Stomach (tissue), 8 donors: ENCODE measurements at regions not wholly inside any gene's neighbourhood (a gene's known extent, or its start where the extent isn't known, plus 50 kb on each side); places are given as distances from the start of the nearest gene placed in this dataset.
A peak's percentile ranks its signal among the peaks of the same experiment; 100 is the strongest.

Experiments used
- DNase-seq, 2 donors: peaks; one replicate each; pipeline versions ENCODE4 v3.0.0 to v3.0.0-alpha.2; 2013 to 2019
- H3K27ac ChIP-seq, 5 donors: fragments of 200-600 bp in 4 of 5; sonication (generic) in 4 of 5; one replicate each; pipeline ENCODE4 v1.5.1; 2013 to 2019; ENCODE audit warnings: mild to moderate bottlenecking in 1 of 5, moderate library complexity in 1 of 5
- H3K27me3 ChIP-seq, 3 donors: fragments of 200-600 bp; sonication (generic); one replicate each; pipeline ENCODE4 v1.5.1; 2017 to 2019; ENCODE audit warnings: mixed run types in 1 of 3
- H3K36me3 ChIP-seq, 4 donors: fragments of 200-600 bp; sonication (generic); 1 replicate in 3 of 4; 2 replicates in 1 of 4; pipeline ENCODE4 v1.5.1; 2016 to 2019
- H3K4me1 ChIP-seq, 4 donors: fragments of 200-600 bp; sonication (generic); one replicate each; pipeline ENCODE4 v1.5.1; 2016 to 2019
- H3K4me3 ChIP-seq, 4 donors: fragments of 200-600 bp; sonication (generic) in 3 of 4; one replicate each; pipeline ENCODE4 v1.5.1; 2016 to 2019; ENCODE audit warnings: mild to moderate bottlenecking in 1 of 4
- H3K9me3 ChIP-seq, 4 donors: fragments of 200-600 bp; sonication (generic); one replicate each; pipeline ENCODE4 v1.5.1; 2016 to 2019
- CTCF ChIP-seq, 7 experiments: fragments of 450-650 bp in 4 of 7; fragments of 200-600 bp in 3 of 7; sonication (generic) in 3 of 7; IDR thresholded peaks; one replicate each; pipeline ENCODE4 v1.5.1; 2016 to 2019; ENCODE audit warnings: antibody characterized with exemption in 7 of 7, control low read depth in 2 of 7, mild to moderate bottlenecking in 1 of 7
- EP300 ChIP-seq: sonication (generic); formaldehyde crosslinking; IDR thresholded peaks from one replicate; pipeline ENCODE4 v1.6.1; 2017; ENCODE audit warnings: antibody characterized with exemption
- POLR2A ChIP-seq, 4 donors: fragments of 450-650 bp; IDR thresholded peaks; one replicate each; pipeline ENCODE4 v1.6.1; 2016; ENCODE audit warnings: antibody characterized with exemption in 4 of 4, control low read depth in 2 of 4, mild to moderate bottlenecking in 1 of 4, moderate library complexity in 1 of 4
- POLR2AphosphoS5 ChIP-seq, 3 donors: sonication (generic); formaldehyde crosslinking; IDR thresholded peaks; one replicate each; pipeline ENCODE4 v1.6.1; 2016; ENCODE audit warnings: antibody characterized with exemption in 3 of 3
- WGBS, 5 donors: extraction: QIAGEN DNeasy Blood & Tissue Kit in 3 of 5; methylation state at CpG; one replicate each; pipeline versions ENCODE4 v1.1.5 to v1.1.7; 2013 to 2018; 5-methylcytosine and 5-hydroxymethylcytosine counted together
- intact Hi-C: fragments of 100-400 bp; cut with DNase I; formaldehyde crosslinking; loops from one replicate; pipeline ENCODE4 v1.15.1; 2023; ENCODE audit warnings: low total_unique reads
- donor health status: healthy with polysubstance abuse.
- donor health status: Bipolar disorder and iron deficiency.
- donor health status: healthy.

GRCh38 chr1:50350868-50351267, 72.4 kb downstream of the DMRTA2 start:
- TF ChIP-seq POLR2A (IDR thresholded peaks at IDR 0.05) = no peak
- TF ChIP-seq POLR2AphosphoS5 (IDR thresholded peaks at IDR 0.05) = no peak
- TF ChIP-seq EP300 = no peak
- TF ChIP-seq CTCF (IDR thresholded peaks at IDR 0.05) = no peak

GRCh38 chr1:50350421-50350820, 72.8 kb downstream of the DMRTA2 start:
- no peaks in the 10 kb centered on the region for H3K36me3 ChIP-seq
- peaks cover 0 to 47% (median 0%) of the 10 kb centered on the region in 3 donors for H3K27me3 ChIP-seq
- 47 to 73% (median 52%) methylated on average over 5 of the region's 5 CpGs for WGBS, 5 donors
- H3K9me3 ChIP-seq = peaks cover 0 to 2% (median under 1%) of the 10 kb centered on the region in 4 donors
- TF ChIP-seq POLR2A (IDR thresholded peaks at IDR 0.05) = no peak
- no peak for TF ChIP-seq CTCF (IDR thresholded peaks at IDR 0.05)
- TF ChIP-seq EP300 = no peak
- no peak for TF ChIP-seq POLR2AphosphoS5 (IDR thresholded peaks at IDR 0.05)
- intact Hi-C loops = no loop called here
- no peak overlapping the region for H3K4me3 ChIP-seq
- no peak for DNase-seq
- no peak overlapping the region for H3K27ac ChIP-seq
- no peaks in the 10 kb centered on the region for H3K4me1 ChIP-seq

More at GRCh38 chr1:50350868-50351267, 72.4 kb downstream of the DMRTA2 start:
- Histone ChIP-seq H3K27ac (no peak overlapping the region), H3K4me3 (no peak overlapping the region), H3K9me3 (no peaks in the 10 kb centered on the region), H3K36me3 (no peaks in the 10 kb centered on the region), H3K27me3 (peaks cover 0 to 42% (median 0%) of the 10 kb centered on the region in 3 donors), H3K4me1 (no peaks in the 10 kb centered on the region)
- intact Hi-C loops = no loop called here
- DNase-seq = no peak
- 60 to 77% (median 77%) methylated on average over 8 of the region's 8 CpGs for WGBS, 5 donors

GRCh38 chr1:50349242-50349565, 74.0 kb downstream of the DMRTA2 start:
- DNase-seq = no peak
- Histone ChIP-seq H3K9me3 (peaks cover 0 to 8% (median 3%) of the 10 kb centered on the region in 4 donors), H3K36me3 (no peaks in the 10 kb centered on the region), H3K4me3 (no peak overlapping the region), H3K27me3 (peaks cover 0 to 48% (median 0%) of the 10 kb centered on the region in 3 donors), H3K27ac (no peak overlapping the region), H3K4me1 (no peaks in the 10 kb centered on the region)
- TF ChIP-seq POLR2A (IDR thresholded peaks at IDR 0.05) (no peak), EP300 (no peak), POLR2AphosphoS5 (IDR thresholded peaks at IDR 0.05) (no peak), CTCF (IDR thresholded peaks at IDR 0.05) (no peak)
- intact Hi-C loops = no loop called here
- WGBS, 5 donors = 26 to 44% (median 43%) methylated on average over 3 of the region's 3 CpGs

DNA sequence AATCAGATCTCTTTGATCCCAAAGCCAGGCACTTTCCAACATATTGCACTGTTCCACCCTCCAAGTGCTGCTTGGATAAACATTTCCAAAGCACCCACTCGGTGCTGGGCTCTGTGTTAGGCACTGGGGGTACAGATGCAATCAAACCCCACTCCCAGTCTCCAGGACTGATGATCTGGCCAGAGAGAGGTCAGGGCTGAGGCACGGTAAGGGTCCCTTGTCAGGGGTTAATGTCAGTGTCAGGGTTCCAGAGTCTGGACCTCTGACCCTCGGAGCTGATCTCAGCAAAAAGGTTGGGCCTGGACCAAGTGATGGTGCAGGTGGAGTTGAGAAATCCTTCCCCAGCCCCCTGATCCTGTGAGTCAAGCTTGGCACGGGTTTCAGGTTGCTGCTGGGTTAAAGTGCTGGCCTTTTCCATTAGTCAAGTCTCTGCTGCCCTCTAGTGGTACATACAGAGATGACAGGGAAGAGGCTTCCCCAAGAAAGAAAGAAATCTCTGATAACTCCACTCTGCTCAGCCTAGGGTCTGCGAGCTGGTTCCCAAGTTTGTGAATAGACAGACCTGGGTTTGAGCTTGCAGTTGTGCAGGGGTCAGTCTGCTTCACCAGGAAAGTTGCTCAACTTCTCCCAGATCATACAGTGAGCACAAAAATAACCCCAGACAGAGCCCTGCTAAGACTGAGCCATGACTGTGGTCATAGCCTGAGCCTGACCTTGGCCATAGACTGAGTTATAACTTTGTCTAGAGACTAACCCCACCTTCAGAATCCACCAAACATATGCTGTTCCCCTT, 74.6 kb downstream of the DMRTA2 start:
- DNase-seq = peak; percentile 42 to 86
- H3K36me3 ChIP-seq = no peaks in the 10 kb centered on the region
- H3K4me3 ChIP-seq = no peak overlapping the region
- intact Hi-C loops = no loop called here
- H3K27ac ChIP-seq = no peak overlapping the region
- H3K9me3 ChIP-seq = peaks cover 0 to 8% (median 3%) of the 10 kb centered on the region in 4 donors
- TF ChIP-seq POLR2A (IDR thresholded peaks at IDR 0.05) = no peak
- TF ChIP-seq EP300 = no peak
- TF ChIP-seq CTCF (IDR thresholded peaks at IDR 0.05) = peak in 5 of 7 experiments; percentile 22 to 82 (median 78)
- TF ChIP-seq POLR2AphosphoS5 (IDR thresholded peaks at IDR 0.05) = no peak
- H3K27me3 ChIP-seq = peaks cover 0 to 52% (median 0%) of the 10 kb centered on the region in 3 donors
- WGBS, 5 donors = 14 to 21% (median 16%) methylated on average over 5 of the region's 5 CpGs
- H3K4me1 ChIP-seq = no peaks in the 10 kb centered on the region
